Keratinocyte (primary cell): ENCODE measurements at regions not wholly inside any gene's neighbourhood (a gene's known extent, or its start where the extent isn't known, plus 50 kb on each side); places are given as distances from the start of the nearest gene placed in this dataset.

Experiments used
- EZH2 ChIP-seq: IDR thresholded peaks from one replicate; pipeline ENCODE4 v1.6.1; 2012; ENCODE audit warnings: inconsistent platforms, mild to moderate bottlenecking, low read length, moderate library complexity
- TF ChIP-seq, protein P1 (sequence below), 3 experiments: IDR thresholded peaks in 1 of 3; conservative IDR thresholded peaks in 1 of 3; optimal IDR thresholded peaks in 1 of 3; 2 replicates in 2 of 3; 3 replicates in 1 of 3; pipeline versions ENCODE3 to v1.5.1; 2011; ENCODE audit warnings: low read length in 3 of 3, mild to moderate bottlenecking in 3 of 3, moderate library complexity in 2 of 3, control low read depth in 1 of 3, inconsistent platforms in 1 of 3; ENCODE audit not compliant: insufficient read depth in 2 of 3; ENCODE audit errors: extremely low read depth in 1 of 3

DNA sequence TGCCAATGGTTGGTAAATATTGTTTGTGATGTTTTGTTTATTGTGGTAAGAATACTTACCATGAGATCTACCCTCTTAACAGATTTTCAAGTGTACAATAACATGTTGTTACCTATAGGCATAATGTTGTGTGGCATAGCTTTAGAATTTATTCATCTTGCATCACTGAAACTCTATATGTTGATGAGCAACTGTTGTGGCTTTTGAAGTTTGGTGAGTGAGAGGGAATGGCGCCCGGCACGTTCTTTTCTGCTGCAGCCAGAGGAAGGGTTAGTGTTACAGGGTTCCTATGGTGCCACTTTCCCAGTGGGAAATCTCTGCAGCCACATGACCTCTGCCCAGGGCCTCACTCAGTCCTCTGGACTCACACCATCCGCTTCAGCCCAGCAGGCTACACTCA lies 342.5 kb upstream of the ADGRL2 start:
- TF ChIP-seq, protein P1, sequence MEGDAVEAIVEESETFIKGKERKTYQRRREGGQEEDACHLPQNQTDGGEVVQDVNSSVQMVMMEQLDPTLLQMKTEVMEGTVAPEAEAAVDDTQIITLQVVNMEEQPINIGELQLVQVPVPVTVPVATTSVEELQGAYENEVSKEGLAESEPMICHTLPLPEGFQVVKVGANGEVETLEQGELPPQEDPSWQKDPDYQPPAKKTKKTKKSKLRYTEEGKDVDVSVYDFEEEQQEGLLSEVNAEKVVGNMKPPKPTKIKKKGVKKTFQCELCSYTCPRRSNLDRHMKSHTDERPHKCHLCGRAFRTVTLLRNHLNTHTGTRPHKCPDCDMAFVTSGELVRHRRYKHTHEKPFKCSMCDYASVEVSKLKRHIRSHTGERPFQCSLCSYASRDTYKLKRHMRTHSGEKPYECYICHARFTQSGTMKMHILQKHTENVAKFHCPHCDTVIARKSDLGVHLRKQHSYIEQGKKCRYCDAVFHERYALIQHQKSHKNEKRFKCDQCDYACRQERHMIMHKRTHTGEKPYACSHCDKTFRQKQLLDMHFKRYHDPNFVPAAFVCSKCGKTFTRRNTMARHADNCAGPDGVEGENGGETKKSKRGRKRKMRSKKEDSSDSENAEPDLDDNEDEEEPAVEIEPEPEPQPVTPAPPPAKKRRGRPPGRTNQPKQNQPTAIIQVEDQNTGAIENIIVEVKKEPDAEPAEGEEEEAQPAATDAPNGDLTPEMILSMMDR (optimal IDR thresholded peaks at IDR 0.05 in 1 of 3, IDR thresholded peaks at IDR 0.05 in 1 of 3, conservative IDR thresholded peaks at IDR 0.05 in 1 of 3; ENCODE audit: extremely low read depth in 1 of 3, insufficient read depth in 2 of 3, low read length in 3 of 3) = no peak
- TF ChIP-seq EZH2 = no peak
